ENCODE measurements at regions not wholly inside any gene's neighbourhood (a gene's known extent, or its start where the extent isn't known, plus 50 kb on each side); places are given as distances from the start of the nearest gene placed in this dataset.
"Not testable (repeated sequence)": the region's sequence is repeated elsewhere in the genome, so short reads cannot be mapped to it uniquely, and the experiment has no call there.

DNA sequence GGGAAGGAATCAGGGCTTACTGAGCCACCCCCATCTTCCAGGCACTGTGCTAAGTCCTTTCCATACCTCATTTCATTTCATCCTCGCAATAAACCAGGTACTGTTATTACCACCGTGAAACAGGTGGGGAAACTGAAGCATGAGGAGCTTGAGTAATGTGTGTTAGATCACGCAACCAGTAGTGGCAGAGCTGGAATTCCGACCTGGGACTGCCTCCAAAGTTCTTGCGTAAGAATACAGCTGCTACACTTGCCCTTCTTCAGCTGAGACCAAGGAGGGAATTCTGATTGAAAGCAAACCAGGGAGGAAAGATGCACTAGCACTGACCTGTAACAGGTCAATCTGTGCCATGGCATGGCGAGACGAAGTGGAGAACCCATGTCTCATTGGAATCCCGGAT lies 113.4 kb upstream of the MSX2 start:
- DNase-seq = no peak

- no peak for DNase-seq
Measured at GRCh38 chr5:174612686-174613085, 111.7 kb upstream of the MSX2 start.

DNA sequence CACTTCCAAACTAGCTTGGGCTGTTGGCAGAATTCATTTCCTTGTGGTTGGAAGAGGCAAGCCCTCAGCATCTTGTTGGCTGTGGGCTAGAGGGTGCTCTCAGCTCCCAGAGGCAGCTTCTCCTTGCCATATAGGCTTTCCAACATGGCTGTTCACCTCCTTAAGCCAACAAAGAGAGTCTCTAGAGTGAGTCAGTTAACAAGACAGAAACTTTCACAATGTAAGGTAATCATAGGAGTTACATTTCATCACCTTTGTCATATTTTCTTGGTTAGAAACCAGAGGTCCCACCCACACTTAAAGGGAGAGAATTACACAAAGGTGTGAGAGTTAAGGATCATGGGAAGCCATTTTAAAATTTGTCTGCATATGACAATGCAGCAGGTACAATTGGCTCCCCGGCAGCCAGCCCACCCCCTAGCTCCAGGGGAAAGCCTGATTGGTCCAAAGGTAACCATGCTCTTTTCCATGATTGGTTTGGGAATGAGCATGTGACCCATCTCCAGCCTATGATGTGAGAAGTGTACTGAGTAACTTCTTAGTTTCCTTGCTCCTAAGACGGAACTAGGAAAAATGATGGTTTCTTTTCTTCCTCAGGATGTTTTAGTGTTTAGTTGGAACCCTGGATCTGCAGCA lies 109.8 kb upstream of the MSX2 start:
- no peak for DNase-seq

- DNase-seq = no peak
Measured at GRCh38 chr5:174616036-174616435, 108.3 kb upstream of the MSX2 start.

DNA sequence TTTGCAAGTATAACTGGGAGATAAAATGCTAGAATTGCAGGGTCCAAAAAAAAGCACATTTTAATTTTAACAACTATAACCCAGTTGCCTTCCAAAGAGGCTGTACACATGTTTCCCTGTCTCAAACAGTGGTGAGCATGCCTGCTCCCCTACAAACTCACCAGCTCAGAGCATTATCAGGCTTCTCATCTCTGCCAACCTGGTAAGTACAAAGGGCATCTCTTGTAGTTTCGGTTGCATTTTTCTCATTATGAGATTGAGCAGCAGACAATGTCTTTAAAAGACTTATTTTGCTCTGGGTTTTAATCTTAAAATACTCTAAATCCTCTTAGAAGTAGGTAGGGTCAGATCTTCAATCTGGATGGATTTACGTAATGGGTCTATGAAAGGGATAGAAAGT lies 107.1 kb upstream of the MSX2 start:
- DNase-seq = no peak

GRCh38 chr5:174617910-174618309 lies 106.5 kb upstream of the MSX2 start:
- DNase-seq = no peak

- DNase-seq = no peak
Measured at GRCh38 chr5:174618589-174618988, 105.8 kb upstream of the MSX2 start.

DNA sequence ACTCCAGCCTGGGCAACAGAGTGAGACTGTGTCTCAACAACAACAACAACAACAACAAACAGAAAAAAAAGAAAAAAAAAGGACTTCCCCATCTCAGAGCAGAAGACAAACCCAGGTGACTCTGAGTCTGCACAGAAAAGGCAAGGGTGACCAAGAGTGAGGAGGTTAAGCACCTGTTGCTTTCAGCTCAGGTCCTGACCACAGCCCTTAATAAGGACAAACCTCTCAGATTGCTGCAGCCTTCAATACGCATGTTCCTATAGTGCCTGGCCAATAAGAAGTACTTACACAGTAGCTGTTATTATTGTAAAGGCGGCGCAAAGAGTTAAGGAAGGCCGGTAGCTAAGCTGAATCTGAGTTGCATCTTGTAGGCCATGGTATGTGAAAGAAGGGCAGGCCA lies 102.3 kb upstream of the MSX2 start:
- no peak for DNase-seq

GRCh38 chr5:174623018-174623417 lies 101.4 kb upstream of the MSX2 start:
- DNase-seq = no peak

- no peak for DNase-seq
Measured at GRCh38 chr5:174623433-174624019, 100.9 kb upstream of the MSX2 start.

GRCh38 chr5:174624733-174625522 lies 99.5 kb upstream of the MSX2 start:
- DNase-seq = no peak

DNA sequence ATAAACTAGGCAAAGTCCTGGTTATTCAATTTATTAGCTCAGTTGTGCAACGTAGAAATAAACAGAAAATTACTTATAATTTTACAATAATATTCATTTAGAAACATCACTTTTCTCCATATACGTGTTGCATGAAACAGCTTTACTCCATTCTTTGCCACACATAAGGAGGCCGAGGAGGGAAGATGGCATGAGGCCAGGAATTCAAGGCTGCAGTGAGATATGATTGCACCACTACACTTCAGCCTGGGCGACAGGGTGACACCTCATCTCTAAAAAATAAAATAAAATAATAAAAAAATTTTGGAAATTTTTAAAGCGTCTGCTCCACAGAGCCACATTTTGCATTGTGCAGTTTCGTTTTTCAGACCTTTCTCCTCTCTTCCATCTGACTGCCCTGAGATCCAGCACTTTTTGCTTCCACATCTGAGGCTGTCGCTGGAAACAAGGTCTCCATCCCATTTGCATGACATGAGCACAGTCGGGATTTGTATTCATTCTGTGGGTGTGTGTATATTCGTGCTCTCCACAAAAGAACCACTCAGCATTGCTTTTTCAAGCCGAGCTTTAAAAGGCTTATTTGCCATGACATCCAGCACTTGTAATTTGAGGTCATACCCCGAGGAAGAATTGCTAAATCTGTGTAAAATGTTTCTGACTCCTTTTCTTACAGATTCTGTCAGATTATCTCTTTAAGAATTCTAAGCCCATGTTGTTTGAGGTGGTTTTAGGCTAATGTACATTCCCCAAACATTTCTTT lies 98.6 kb upstream of the MSX2 start:
- DNase-seq = peak; percentile 22

- DNase-seq = no peak
Measured at GRCh38 chr5:174626369-174626920, 97.9 kb upstream of the MSX2 start.

- no peak for DNase-seq
Measured at GRCh38 chr5:174636094-174636493, 88.3 kb upstream of the MSX2 start.

GRCh38 chr5:174642816-174643405 lies 81.5 kb upstream of the MSX2 start:
- DNase-seq = peak; percentile 21

- DNase-seq = no peak
Measured at GRCh38 chr5:174644436-174644835, 79.9 kb upstream of the MSX2 start.

DNA sequence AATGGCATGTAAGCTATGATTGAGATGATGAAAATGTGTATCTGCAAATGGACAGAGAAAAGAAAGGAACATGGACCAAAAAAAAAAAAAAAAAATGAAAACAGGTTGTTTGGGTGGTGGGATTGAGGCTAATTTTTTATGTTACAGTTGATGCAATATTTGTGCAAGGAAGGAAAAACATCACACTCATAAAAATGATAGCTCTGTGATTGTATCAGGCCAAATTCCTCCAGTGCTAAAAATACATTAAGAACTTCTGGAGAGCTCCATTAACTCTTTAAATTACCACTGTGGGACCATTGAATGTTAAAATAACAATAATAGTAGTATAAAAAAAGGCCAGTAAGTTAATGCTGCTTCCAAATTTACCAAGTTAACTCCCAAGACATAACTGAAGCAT lies 79.5 kb upstream of the MSX2 start:
- no peak for DNase-seq

DNA sequence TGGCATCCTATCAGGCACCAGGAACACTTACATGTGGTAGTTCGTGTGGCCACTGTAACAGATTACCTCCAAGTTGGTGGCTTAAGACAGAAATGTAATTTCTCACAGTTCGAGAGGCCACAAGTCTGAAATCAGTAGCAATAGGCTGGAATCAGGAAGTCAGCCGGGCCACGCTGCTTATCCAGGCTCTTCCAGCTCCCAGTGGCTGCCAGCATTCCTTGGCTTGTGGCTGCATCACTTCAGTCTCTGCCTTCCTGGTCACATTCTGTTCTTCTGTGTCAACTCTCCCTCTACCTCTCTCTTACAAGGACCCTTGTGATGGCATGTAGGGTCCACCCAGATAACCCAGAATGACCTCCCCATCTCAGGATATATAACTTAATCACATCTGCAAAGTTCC lies 78.7 kb upstream of the MSX2 start:
- no peak for DNase-seq

DNA sequence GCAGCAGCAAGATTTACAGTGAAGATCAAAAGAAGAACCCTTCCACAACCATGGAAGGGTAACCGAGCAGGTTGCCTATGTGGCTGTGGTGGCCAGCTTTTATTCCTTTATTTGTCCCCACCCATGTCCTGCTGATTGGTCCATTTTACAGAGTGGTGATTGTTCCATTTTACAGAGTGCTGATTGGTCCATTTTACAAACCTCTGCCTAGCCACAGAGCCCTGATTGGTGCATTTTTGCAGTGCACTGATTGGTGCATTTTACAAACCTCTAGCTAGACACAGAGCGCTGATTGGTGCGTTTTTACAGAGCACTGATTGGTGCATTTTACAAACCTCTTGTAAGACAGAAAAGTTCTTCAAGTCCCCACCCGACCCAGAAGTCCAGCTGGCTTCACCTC lies 75.8 kb upstream of the MSX2 start:
- not testable (repeated sequence) for DNase-seq

- DNase-seq = no peak
Measured at GRCh38 chr5:174649391-174649790, 75.0 kb upstream of the MSX2 start.

GRCh38 chr5:174654442-174654841 lies 69.9 kb upstream of the MSX2 start:
- no peak for DNase-seq

- DNase-seq = peak; percentile 9
Measured at GRCh38 chr5:174655351-174655750, 69.0 kb upstream of the MSX2 start.
